ENCODE measurements at regions not wholly inside any gene's neighbourhood (a gene's known extent, or its start where the extent isn't known, plus 50 kb on each side); places are given as distances from the start of the nearest gene placed in this dataset.
"Not testable (repeated sequence)": the region's sequence is repeated elsewhere in the genome, so short reads cannot be mapped to it uniquely, and the experiment has no call there.

GRCh38 chr15:81723701-81724100 is 322.1 kb downstream of the MEX3B start:
- Histone ChIP-seq H2AFZ (ENCODE audit: low read depth, low read length) (no peak overlapping the region), H3K4me1 (ENCODE audit: insufficient read depth, low read length) (no peaks in the 10 kb centered on the region), H3K4me2 (ENCODE audit: insufficient read depth, low read length) (no peak overlapping the region), H3K79me2 (ENCODE audit: insufficient read depth, low read length) (no peaks in the 10 kb centered on the region), H4K20me1 (ENCODE audit: insufficient read depth, low read length) (no peaks in the 10 kb centered on the region), H3K36me3 (ENCODE audit: insufficient read depth, low read length) (no peaks in the 10 kb centered on the region), H3K27me3 (ENCODE audit: insufficient read depth, low read length, poor library complexity) (no peaks in the 10 kb centered on the region), H3K9ac (ENCODE audit: low read depth, low read length) (no peak overlapping the region), H3K27ac (ENCODE audit: low read length) (no peak overlapping the region), H3K4me3 (ENCODE audit: low read depth in 1 of 2, low read length in 2 of 2) (no peak overlapping the region), H3K9me3 (ENCODE audit: insufficient read depth, low read length, severe bottlenecking) (no peaks in the 10 kb centered on the region)
- DNase-seq, result no peak
- ATAC-seq (ENCODE audit: insufficient read depth, low read depth), result no peak
- TF ChIP-seq CTCF (IDR thresholded peaks at IDR 0.05; ENCODE audit: borderline replicate concordance, extremely low read depth, low read length, poor library complexity, severe bottlenecking) (no peak), EZH2 (IDR thresholded peaks at IDR 0.05; ENCODE audit: borderline replicate concordance, low read depth, low read length, severe bottlenecking) (no peak)

- Histone ChIP-seq H3K27ac (ENCODE audit: low read length) (no peak overlapping the region), H4K20me1 (ENCODE audit: insufficient read depth, low read length) (no peaks in the 10 kb centered on the region), H3K27me3 (ENCODE audit: insufficient read depth, low read length, poor library complexity) (no peaks in the 10 kb centered on the region), H3K4me2 (ENCODE audit: insufficient read depth, low read length) (no peak overlapping the region), H3K4me3 (ENCODE audit: low read depth in 1 of 2, low read length in 2 of 2) (no peak overlapping the region), H3K9me3 (ENCODE audit: insufficient read depth, low read length, severe bottlenecking) (no peaks in the 10 kb centered on the region), H2AFZ (ENCODE audit: low read depth, low read length) (no peak overlapping the region), H3K36me3 (ENCODE audit: insufficient read depth, low read length) (no peaks in the 10 kb centered on the region), H3K4me1 (ENCODE audit: insufficient read depth, low read length) (no peaks in the 10 kb centered on the region), H3K9ac (ENCODE audit: low read depth, low read length) (no peak overlapping the region), H3K79me2 (ENCODE audit: insufficient read depth, low read length) (no peaks in the 10 kb centered on the region)
- no peak for DNase-seq
- no peak for ATAC-seq (ENCODE audit: insufficient read depth, low read depth)
- TF ChIP-seq CTCF (IDR thresholded peaks at IDR 0.05; ENCODE audit: borderline replicate concordance, extremely low read depth, low read length, poor library complexity, severe bottlenecking), result no peak
- TF ChIP-seq EZH2 (IDR thresholded peaks at IDR 0.05; ENCODE audit: borderline replicate concordance, low read depth, low read length, severe bottlenecking), result no peak
Observed at GRCh38 chr15:81723113-81723651, 322.6 kb downstream of the MEX3B start.

- H3K4me3 ChIP-seq (ENCODE audit: low read depth in 1 of 2, low read length in 2 of 2); H3K9me3 ChIP-seq (ENCODE audit: insufficient read depth, low read length, severe bottlenecking); H3K79me2 ChIP-seq (ENCODE audit: insufficient read depth, low read length); H3K4me1 ChIP-seq (ENCODE audit: insufficient read depth, low read length); DNase-seq; H3K27me3 ChIP-seq (ENCODE audit: insufficient read depth, low read length, poor library complexity); H3K27ac ChIP-seq (ENCODE audit: low read length); H4K20me1 ChIP-seq (ENCODE audit: insufficient read depth, low read length); H3K36me3 ChIP-seq (ENCODE audit: insufficient read depth, low read length); H3K9ac ChIP-seq (ENCODE audit: low read depth, low read length); H3K4me2 ChIP-seq (ENCODE audit: insufficient read depth, low read length); ATAC-seq (ENCODE audit: insufficient read depth, low read depth); H2AFZ ChIP-seq (ENCODE audit: low read depth, low read length): not testable (repeated sequence)
Observed at GRCh38 chr15:81716468-81716867, 329.4 kb downstream of the MEX3B start.

DNA sequence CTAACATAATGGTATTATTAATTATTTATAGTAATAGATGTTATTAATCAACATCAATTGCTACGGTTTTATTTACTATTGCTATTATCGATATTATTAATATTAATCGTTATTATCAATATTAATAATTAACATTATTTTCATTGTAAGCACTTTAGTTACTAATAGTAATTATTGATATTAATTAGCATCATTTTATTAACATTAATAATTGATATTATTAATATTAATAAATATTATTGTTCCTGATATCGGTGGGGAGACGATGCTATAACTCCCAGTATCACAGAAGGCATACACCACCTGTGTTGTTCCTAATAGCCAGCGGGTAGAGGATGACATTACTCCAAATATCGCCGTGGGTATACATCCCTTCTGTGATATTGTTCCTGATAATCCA is 335.5 kb downstream of the MEX3B start:
- ATAC-seq (ENCODE audit: insufficient read depth, low read depth), result no peak
- H3K36me3 ChIP-seq (ENCODE audit: insufficient read depth, low read length), result no peaks in the 10 kb centered on the region
- no peaks in the 10 kb centered on the region for H3K4me1 ChIP-seq (ENCODE audit: insufficient read depth, low read length)
- no peaks in the 10 kb centered on the region for H3K27me3 ChIP-seq (ENCODE audit: insufficient read depth, low read length, poor library complexity)
- no peak for TF ChIP-seq EZH2 (IDR thresholded peaks at IDR 0.05; ENCODE audit: borderline replicate concordance, low read depth, low read length, severe bottlenecking)
- TF ChIP-seq CTCF (IDR thresholded peaks at IDR 0.05; ENCODE audit: borderline replicate concordance, extremely low read depth, low read length, poor library complexity, severe bottlenecking), result no peak
- H3K9ac ChIP-seq (ENCODE audit: low read depth, low read length), result no peak overlapping the region
- H3K4me2 ChIP-seq (ENCODE audit: insufficient read depth, low read length), result no peak overlapping the region
- H3K9me3 ChIP-seq (ENCODE audit: insufficient read depth, low read length, severe bottlenecking), result no peaks in the 10 kb centered on the region
- H3K27ac ChIP-seq (ENCODE audit: low read length), result no peak overlapping the region
- no peaks in the 10 kb centered on the region for H3K79me2 ChIP-seq (ENCODE audit: insufficient read depth, low read length)
- no peaks in the 10 kb centered on the region for H4K20me1 ChIP-seq (ENCODE audit: insufficient read depth, low read length)
- no peak overlapping the region for H2AFZ ChIP-seq (ENCODE audit: low read depth, low read length)
- H3K4me3 ChIP-seq (ENCODE audit: low read depth in 1 of 2, low read length in 2 of 2), result no peak overlapping the region
- no peak for DNase-seq

DNA sequence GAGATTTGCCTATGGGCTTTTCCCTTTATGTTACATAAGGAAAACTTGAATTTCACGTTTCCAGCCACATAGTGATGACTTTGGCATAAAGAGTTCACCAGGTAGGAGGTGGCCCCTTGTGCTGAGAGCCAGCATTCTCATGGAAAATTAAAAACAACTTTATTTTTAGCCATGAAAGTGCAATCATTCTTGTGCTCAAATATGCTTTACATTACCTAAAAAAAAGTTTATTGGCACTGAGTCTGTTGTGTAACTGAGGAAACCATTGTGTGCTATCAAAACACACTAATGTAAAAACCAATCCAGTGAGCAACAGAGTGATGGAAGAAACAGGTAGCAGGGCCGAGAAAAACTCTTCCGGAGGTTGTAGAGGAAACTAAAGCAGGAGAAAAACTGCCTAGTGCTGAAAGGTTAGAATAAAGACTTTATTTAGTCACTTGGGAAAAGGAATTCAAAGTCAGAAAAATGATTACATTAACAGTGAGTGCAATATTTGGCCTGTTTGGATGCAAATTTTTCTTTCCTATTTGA is 332.9 kb upstream of the TMC3 start:
- H3K27me3 ChIP-seq (ENCODE audit: insufficient read depth, low read length, poor library complexity); H3K79me2 ChIP-seq (ENCODE audit: insufficient read depth, low read length); H4K20me1 ChIP-seq (ENCODE audit: insufficient read depth, low read length); H3K36me3 ChIP-seq (ENCODE audit: insufficient read depth, low read length); H3K4me2 ChIP-seq (ENCODE audit: insufficient read depth, low read length); H3K9ac ChIP-seq (ENCODE audit: low read depth, low read length); H2AFZ ChIP-seq (ENCODE audit: low read depth, low read length); DNase-seq; H3K4me1 ChIP-seq (ENCODE audit: insufficient read depth, low read length); ATAC-seq (ENCODE audit: insufficient read depth, low read depth); H3K4me3 ChIP-seq (ENCODE audit: low read depth in 1 of 2, low read length in 2 of 2); H3K9me3 ChIP-seq (ENCODE audit: insufficient read depth, low read length, severe bottlenecking); H3K27ac ChIP-seq (ENCODE audit: low read length): not testable (repeated sequence)

DNA sequence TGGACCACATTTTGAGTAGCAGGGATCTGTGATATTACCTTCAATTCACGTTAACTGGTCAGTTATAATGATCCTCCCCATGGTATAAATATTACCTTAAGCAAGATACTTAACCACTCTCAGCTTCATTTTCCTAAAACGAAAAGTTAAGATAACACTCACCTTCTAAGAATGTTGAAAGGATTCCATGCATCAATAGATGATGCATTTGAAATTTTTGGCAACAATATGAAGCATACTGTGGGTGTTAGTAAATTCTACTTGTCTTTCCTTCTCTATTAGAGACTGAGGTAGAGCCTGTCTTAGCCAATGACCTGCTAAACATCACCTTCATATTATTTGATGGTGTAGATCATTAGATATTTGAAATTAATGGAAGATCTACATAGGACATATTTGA is 331.7 kb upstream of the TMC3 start:
- not testable (repeated sequence) for H3K79me2 ChIP-seq (ENCODE audit: insufficient read depth, low read length); H3K4me1 ChIP-seq (ENCODE audit: insufficient read depth, low read length); H3K4me2 ChIP-seq (ENCODE audit: insufficient read depth, low read length); ATAC-seq (ENCODE audit: insufficient read depth, low read depth); H2AFZ ChIP-seq (ENCODE audit: low read depth, low read length); H3K9ac ChIP-seq (ENCODE audit: low read depth, low read length); DNase-seq; H4K20me1 ChIP-seq (ENCODE audit: insufficient read depth, low read length); H3K36me3 ChIP-seq (ENCODE audit: insufficient read depth, low read length); H3K27me3 ChIP-seq (ENCODE audit: insufficient read depth, low read length, poor library complexity); H3K27ac ChIP-seq (ENCODE audit: low read length); H3K9me3 ChIP-seq (ENCODE audit: insufficient read depth, low read length, severe bottlenecking); H3K4me3 ChIP-seq (ENCODE audit: low read depth in 1 of 2, low read length in 2 of 2)

Measured in DND-41 (cell line).